RCC 7860 (cell line): ENCODE measurements at regions not wholly inside any gene's neighbourhood (a gene's known extent, or its start where the extent isn't known, plus 50 kb on each side); places are given as distances from the start of the nearest gene placed in this dataset.
"Not testable (repeated sequence)": the region's sequence is repeated elsewhere in the genome, so short reads cannot be mapped to it uniquely, and the experiment has no call there.

ENCODE experiments used
- DNase-seq: peaks from one replicate; pipeline ENCODE4 v3.0.0-alpha.2; 2015; ENCODE audit warnings: low spot score
- FAIRE-seq: peaks from 2 replicates; lab custom pipeline; 2012; peaks lifted over from hg19 to GRCh38; lab: Jason Lieb, UNC

- not testable (repeated sequence) for DNase-seq, FAIRE-seq
Observed at GRCh38 chr7:6882321-6882721, 56.2 kb upstream of the CCZ1B start.

DNA sequence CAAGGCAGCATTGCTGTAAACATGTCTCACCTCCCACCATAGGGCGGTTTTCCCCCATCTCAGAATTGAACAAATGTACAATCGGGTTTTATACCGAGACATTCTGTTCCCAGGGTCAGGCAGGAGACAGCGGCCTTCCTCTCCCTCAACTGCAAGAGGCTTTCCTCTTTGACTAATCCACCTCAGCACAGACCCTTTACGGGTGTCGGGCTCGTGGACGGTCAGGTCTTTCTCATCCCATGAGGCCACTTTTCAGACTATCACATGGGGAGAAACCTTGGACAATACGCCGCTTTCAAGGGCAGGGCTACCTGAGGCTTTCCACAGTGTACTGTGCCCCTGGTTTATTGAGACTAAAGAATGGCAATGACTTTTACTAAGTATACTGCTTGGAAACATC is 57.7 kb upstream of the CCZ1B start:
- DNase-seq, FAIRE-seq: not testable (repeated sequence)

GRCh38 chr7:6886198-6886597 is 60.1 kb upstream of the CCZ1B start:
- no peak for FAIRE-seq

DNA sequence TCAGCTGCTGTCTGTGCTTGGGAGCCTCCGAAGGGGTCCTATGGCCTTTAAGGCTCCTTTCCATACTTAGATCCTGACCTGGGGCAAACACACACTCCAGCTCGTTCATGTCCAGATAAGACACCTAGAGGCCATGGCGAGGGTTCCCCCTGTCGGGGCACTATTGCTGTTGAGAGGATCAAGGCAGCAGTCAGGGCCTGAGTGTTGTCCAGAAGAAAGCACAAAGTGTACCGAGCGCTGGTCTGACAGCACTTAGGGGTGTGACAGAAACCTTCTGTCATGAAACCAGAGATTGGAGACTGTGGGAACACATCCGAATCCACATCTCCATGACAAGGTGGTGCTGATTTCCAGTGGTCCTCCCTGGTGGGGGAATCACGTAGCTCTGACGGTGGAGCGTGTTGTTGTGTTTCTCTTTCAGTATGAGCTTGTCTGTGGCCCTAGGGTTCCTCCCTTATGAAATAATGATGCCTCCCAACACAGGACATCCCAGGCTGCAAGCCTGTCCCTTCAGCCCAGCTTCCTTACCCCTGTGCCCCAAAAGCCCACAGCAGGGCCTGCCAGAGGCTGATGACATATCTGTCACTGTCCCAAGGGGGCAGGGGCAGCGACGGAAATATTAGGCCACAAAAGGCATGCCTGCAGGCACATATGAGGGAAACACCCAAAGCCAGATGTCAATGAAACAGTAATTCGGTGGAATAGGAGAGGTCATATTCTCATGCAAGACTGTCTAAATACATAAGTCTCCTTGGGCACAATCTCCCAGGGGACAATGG is 62.4 kb upstream of the CCZ1B start:
- FAIRE-seq, DNase-seq: not testable (repeated sequence)

More at GRCh38 chr7:6886198-6886597, 60.1 kb upstream of the CCZ1B start:
- no peak for DNase-seq

- FAIRE-seq (no peak), DNase-seq (no peak)
Observed at GRCh38 chr7:6889252-6889812, 63.3 kb upstream of the CCZ1B start.

GRCh38 chr7:6902097-6902518 is 76.0 kb upstream of the CCZ1B start:
- not testable (repeated sequence) for DNase-seq, FAIRE-seq

DNA sequence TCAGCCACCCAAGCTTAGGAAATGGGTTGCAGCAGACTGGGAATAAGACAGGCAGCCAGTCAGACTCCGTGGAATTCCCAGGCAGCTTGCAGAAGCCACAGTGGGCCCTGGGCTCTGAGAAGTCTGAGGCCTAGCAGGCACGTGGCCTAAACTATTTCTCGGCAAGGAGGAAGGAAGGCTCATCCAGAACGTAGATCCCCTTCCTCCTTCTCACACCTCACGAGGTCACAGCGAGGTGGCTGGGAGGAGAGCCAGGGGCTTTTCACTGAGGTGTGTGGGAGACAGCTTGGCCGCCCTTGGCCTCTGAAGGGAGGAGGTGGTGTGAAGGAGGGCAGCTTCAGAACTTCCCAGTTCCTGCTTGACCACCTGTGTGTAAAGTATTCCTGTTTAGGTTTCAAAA is 77.2 kb upstream of the CCZ1B start:
- not testable (repeated sequence) for FAIRE-seq, DNase-seq

GRCh38 chr7:6903792-6904191 is 77.7 kb upstream of the CCZ1B start:
- DNase-seq, FAIRE-seq: not testable (repeated sequence)

- no peak for FAIRE-seq
- DNase-seq = no peak
Observed at GRCh38 chr7:6917258-6917657, 91.2 kb upstream of the CCZ1B start.

- not testable (repeated sequence) for FAIRE-seq, DNase-seq
Observed at GRCh38 chr7:6919169-6919568, 93.1 kb upstream of the CCZ1B start.

- FAIRE-seq, DNase-seq: not testable (repeated sequence)
Observed at GRCh38 chr7:6924523-6924922, 98.4 kb upstream of the CCZ1B start.

DNA sequence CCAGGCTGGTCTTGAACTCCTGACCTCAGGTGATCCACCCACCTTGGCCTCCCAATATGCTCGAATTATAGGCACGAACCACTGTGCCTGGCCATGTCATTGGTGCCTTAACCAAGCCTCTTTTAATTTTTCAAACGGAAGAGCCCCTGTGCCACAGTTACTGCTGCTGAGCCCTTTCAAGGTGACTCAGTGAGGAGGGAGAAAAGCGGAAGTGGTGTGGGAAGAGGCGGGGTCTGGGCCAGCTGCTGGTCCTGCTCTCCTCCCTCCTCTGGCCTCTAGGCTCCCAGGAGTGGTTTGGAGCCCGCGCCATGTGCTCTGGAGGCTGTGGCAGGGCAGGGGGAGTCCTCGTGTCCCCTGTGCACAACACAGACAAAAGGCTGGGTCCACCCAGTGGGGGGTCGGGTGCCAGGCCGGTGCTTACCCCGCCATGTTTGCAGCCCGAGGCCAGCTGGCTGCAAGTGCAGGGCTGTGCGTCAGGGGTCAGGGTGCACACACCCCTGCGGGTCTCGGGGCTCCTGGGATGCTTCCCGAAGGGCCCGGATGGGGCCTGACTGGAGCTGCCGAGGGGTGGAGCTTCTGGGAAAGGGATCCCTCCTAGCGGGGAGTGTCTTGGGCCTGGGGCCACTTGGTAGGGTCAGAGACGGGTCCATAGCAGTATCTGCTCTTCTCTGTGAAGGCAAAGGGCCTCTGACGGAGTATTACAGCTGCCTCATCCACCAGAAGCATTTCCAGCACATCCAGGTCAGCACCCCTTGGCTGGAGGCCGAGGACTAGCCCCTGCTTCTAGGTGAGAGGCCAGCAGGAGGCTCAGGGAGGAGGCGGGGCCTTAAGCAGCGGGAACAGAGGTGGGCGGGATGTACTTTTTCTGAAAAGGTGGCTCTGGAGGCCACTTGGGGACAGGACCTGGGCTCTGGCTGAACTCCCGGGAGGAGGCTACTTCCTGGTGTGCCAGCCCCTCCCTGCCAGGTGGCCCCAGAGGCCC is 100.4 kb upstream of the CCZ1B start:
- not testable (repeated sequence) for FAIRE-seq, DNase-seq

- not testable (repeated sequence) for DNase-seq, FAIRE-seq
Observed at GRCh38 chr7:6927643-6928042, 101.6 kb upstream of the CCZ1B start.

DNA sequence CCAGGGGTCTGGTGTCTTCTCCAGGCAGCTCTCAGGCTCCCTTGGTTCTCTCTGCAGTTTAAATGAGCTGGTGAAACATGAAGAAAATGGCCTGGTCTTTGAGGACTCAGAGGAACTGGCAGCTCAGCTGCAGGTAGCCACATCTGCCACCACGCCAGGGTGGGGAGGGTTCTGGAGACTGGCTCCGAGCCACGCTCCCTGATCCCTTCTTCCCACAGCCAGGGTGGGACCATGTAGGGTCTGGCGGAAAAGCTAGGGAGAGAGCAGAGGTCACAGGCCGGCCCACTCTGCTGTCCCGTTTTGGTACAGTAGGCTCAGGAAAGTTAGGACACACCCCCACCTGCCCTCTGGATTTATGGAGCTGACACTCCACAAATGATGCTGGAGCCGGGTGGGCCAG is 103.5 kb upstream of the CCZ1B start:
- DNase-seq, FAIRE-seq: not testable (repeated sequence)

DNA sequence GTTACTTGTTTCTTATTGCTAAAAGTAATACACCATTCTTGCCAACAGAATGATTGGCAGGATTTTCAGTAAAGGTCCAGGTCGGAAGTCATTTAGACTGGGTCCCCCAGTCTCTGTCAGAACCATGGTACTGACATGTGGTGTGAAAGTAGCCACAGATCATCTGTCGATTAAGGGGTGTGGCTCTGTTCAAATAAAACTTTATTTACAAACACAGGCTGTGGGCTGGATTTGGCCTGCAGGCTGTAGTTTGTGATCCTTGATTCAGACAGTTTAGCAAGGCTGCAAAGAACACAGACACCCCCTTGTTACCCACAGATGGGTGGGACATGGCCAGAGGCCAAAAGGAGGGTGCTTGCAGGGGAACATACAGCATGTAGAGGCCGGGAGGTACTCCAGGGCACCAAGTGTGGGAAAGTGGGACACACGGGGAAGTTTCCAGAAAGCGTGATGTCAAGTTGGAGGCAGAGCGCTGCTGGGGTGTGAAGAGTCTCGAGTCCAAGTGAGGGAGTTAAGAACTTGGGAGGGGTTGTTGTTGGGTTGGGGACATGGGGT is 104.1 kb upstream of the CCZ1B start:
- not testable (repeated sequence) for FAIRE-seq

GRCh38 chr7:6930787-6931186 is 104.7 kb upstream of the CCZ1B start:
- not testable (repeated sequence) for FAIRE-seq, DNase-seq

More for the DNA sequence above, 104.1 kb upstream of the CCZ1B start:
- not testable (repeated sequence) for DNase-seq

DNA sequence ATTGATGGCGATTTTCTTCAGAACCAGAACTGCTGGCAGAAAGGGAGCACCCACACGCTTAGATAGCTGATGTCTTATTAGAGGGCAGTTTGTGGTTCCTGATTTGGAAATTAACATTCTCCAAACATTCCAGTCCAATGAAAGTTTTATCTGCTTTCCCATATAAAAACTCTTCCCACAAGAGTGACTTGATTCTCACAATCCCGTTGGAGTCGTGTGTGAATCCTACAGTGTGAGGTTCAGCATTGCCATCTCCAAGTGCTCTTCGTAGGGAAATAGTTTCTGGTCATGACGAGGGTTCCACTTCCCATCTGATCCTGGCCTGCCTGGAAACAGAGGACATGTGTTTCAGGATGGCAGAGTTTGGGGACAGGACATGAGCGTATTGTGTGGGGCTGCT is 105.4 kb upstream of the CCZ1B start:
- FAIRE-seq, DNase-seq: not testable (repeated sequence)

DNA sequence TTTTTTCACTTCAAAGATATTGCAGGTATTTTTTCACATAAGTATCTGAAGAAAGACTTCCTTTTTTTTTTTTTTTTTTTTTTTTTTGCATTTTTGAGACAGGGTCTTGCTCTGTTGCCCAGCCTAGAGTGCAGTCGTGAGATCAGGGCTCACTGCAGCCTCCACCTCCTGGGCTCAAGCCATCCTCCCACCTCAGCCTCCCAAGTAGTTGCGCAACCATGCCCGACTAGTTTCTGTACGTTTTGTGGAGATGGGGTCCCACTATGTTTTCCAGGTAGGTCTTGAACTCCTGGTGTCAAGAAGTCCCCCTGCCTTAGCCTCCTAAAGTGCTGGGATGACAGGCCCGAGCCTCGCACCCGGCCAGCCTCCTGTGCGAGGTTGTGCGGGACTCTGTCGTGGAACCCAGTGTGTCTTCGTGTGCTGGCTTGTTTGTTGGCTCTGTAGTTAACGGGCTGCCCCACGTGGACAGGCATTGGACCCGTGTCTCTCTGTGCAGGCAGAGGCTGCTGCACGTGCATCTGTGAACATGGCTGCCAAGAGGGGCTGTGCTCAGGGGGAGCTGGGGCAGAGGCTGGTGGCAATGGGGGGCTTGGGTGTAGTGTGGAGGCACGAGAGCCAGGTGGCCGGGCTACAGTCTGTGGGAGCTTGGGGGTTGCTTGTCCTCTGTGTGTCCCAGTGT is 108.0 kb upstream of the CCZ1B start:
- FAIRE-seq, DNase-seq: not testable (repeated sequence)

GRCh38 chr7:6934981-6935380 is 108.9 kb upstream of the CCZ1B start:
- DNase-seq (no peak), FAIRE-seq (no peak)

- peak; percentile 29 for DNase-seq
Observed at GRCh38 chr7:6936626-6937025, 110.6 kb upstream of the CCZ1B start.

More at GRCh38 chr7:6936626-6937025, 110.6 kb upstream of the CCZ1B start:
- FAIRE-seq = not testable (repeated sequence)
